OCI-LY7 (cell line): ENCODE measurements at regions not wholly inside any gene's neighbourhood (a gene's known extent, or its start where the extent isn't known, plus 50 kb on each side); places are given as distances from the start of the nearest gene placed in this dataset.

Experiments
- BruUV-seq: library from RNA; stranded (reverse); fragments of 400-500 nt; replicated peaks from 2 replicates; lab custom pipeline; 2021; lab: Mats Ljungman, UMichigan
- CTCF ChIA-PET: fragments of 300-600 bp; sonication (Branson Sonifier 250); formaldehyde crosslinking; loops from one replicate; lab custom pipeline; 2022; ENCODE audit warnings: antibody characterized with exemption; ENCODE audit not compliant: unreplicated experiment; lab: Charles Lee
- POLR2A ChIA-PET: fragments of 300-600 bp; sonication (Branson Sonifier 250); formaldehyde crosslinking; loops from one replicate; lab custom pipeline; 2022; ENCODE audit warnings: antibody characterized with exemption; lab: Charles Lee
- DNase-seq: peaks from one replicate; pipeline ENCODE4 v3.0.0-alpha.2; 2015; ENCODE audit warnings: low spot score
- H2AFZ ChIP-seq: fragments of 200-600 bp; sonication (generic), shearing (Covaris generic); 2 replicates; pipeline ENCODE4 v1.6.1; 2014; ENCODE audit warnings: mild to moderate bottlenecking, antibody characterized with exemption, low read length, moderate library complexity
- H3K27ac ChIP-seq: fragments of 200-600 bp; sonication (generic); 2 replicates; pipeline ENCODE4 v1.5.1; 2014; ENCODE audit warnings: mixed run types, low read depth, mild to moderate bottlenecking, moderate library complexity, low read length, inconsistent platforms; ENCODE audit not compliant: poor library complexity, severe bottlenecking
- H3K36me3 ChIP-seq: fragments of 200-600 bp; sonication (generic); 2 replicates; pipeline ENCODE4 v1.6.1; 2014; ENCODE audit warnings: mild to moderate bottlenecking, antibody characterized with exemption, low read length, moderate library complexity, mixed read lengths; ENCODE audit not compliant: insufficient read depth
- H3K4me1 ChIP-seq: fragments of 200-600 bp; sonication (generic); 2 replicates; pipeline ENCODE4 v1.5.1; 2014; ENCODE audit warnings: mild to moderate bottlenecking, low read length; ENCODE audit not compliant: insufficient read depth, poor library complexity, severe bottlenecking
- H3K4me2 ChIP-seq: fragments of 200-600 bp; sonication (generic); 2 replicates; pipeline ENCODE4 v1.6.1; 2014; ENCODE audit warnings: mild to moderate bottlenecking, low read length
- H3K4me3 ChIP-seq: fragments of 200-600 bp; sonication (generic); 2 replicates; pipeline ENCODE4 v1.5.1; 2014; ENCODE audit warnings: mild to moderate bottlenecking, low read depth, low read length; ENCODE audit not compliant: poor library complexity, severe bottlenecking
- H3K79me2 ChIP-seq: fragments of 200-600 bp; sonication (generic); 2 replicates; pipeline ENCODE4 v1.6.1; 2016; ENCODE audit warnings: low read depth, mild to moderate bottlenecking, low read length, moderate library complexity, mixed read lengths; ENCODE audit not compliant: insufficient read depth
- H3K9me2 ChIP-seq: fragments of 200-600 bp; sonication (generic); 2 replicates; pipeline ENCODE4 v1.6.1; 2016; ENCODE audit warnings: mild to moderate bottlenecking, low read length, mixed read lengths; ENCODE audit not compliant: insufficient read depth
- H3K9me3 ChIP-seq: fragments of 200-600 bp; sonication (generic); 2 replicates; pipeline ENCODE4 v1.6.1; 2014; ENCODE audit warnings: mild to moderate bottlenecking, mixed run types, low read length, mixed read lengths
- H4K20me1 ChIP-seq: fragments of 200-600 bp; sonication (generic); 2 replicates; pipeline ENCODE4 v1.6.1; 2014; ENCODE audit warnings: mild to moderate bottlenecking, antibody characterized with exemption, low read length, moderate library complexity, mixed read lengths; ENCODE audit not compliant: insufficient read depth
- EZH2phosphoT487 ChIP-seq: fragments of 200-600 bp; sonication (generic); IDR thresholded peaks from 2 replicates; pipeline ENCODE4 v1.6.1; 2018; ENCODE audit warnings: low read depth, borderline replicate concordance, mild to moderate bottlenecking, mixed run types, antibody characterized with exemption, low read length, moderate library complexity, mixed read lengths
- intact Hi-C: fragments of 100-400 bp; cut with micrococcal nuclease; formaldehyde crosslinking; loops from one replicate; pipeline ENCODE4 v1.10.0; 2022; ENCODE audit not compliant: unreplicated experiment
- TF ChIP-seq, protein P1 (sequence below): fragments of 200-600 bp; sonication (generic); conservative IDR thresholded peaks from 2 replicates; pipeline ENCODE4 v1.5.1; 2014; ENCODE audit warnings: mild to moderate bottlenecking, antibody characterized with exemption, low read length, moderate library complexity, mixed read lengths

DNA sequence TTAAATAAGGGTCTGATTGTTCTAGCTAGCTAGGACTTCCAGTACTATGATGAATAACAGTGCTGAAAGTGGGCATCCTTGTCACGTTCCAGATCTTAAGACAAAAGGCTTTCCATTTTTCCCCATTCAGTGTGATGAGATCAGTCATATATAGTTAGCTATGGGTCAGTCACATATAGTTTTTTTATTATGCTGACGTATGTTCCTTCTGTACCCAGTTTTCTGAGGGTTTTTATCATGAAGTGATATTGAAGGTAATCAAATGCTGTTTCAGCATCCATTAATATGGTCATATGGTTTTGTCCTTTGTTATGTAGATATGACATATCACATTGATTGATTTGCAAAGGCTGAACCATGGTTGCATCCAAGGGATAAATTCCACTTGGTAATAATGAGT is 800.1 kb upstream of the FBXO33 start:
- H3K9me2 ChIP-seq: no peaks in the 10 kb centered on the region
- peaks cover 11% of the 10 kb centered on the region; the same call in 1 of the 2 replicates for H3K36me3 ChIP-seq
- no peak for DNase-seq
- no peaks in the 10 kb centered on the region for H3K79me2 ChIP-seq
- H3K27ac ChIP-seq: no peak overlapping the region
- no peak overlapping the region for H3K4me3 ChIP-seq
- ChIA-PET CTCF (no interaction called here), POLR2A (no interaction called here)
- no peaks in the 10 kb centered on the region for H4K20me1 ChIP-seq
- H3K4me1 ChIP-seq: no peaks in the 10 kb centered on the region
- no TSS peak for BruUV-seq
- no peak for TF ChIP-seq EZH2phosphoT487
- TF ChIP-seq, protein P1, sequence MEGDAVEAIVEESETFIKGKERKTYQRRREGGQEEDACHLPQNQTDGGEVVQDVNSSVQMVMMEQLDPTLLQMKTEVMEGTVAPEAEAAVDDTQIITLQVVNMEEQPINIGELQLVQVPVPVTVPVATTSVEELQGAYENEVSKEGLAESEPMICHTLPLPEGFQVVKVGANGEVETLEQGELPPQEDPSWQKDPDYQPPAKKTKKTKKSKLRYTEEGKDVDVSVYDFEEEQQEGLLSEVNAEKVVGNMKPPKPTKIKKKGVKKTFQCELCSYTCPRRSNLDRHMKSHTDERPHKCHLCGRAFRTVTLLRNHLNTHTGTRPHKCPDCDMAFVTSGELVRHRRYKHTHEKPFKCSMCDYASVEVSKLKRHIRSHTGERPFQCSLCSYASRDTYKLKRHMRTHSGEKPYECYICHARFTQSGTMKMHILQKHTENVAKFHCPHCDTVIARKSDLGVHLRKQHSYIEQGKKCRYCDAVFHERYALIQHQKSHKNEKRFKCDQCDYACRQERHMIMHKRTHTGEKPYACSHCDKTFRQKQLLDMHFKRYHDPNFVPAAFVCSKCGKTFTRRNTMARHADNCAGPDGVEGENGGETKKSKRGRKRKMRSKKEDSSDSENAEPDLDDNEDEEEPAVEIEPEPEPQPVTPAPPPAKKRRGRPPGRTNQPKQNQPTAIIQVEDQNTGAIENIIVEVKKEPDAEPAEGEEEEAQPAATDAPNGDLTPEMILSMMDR: no peak
- no peak overlapping the region for H2AFZ ChIP-seq
- H3K4me2 ChIP-seq: no peak overlapping the region
- peaks cover 43% of the 10 kb centered on the region; the same call in 1 of the 2 replicates for H3K9me3 ChIP-seq
- intact Hi-C loops: no loop called here

DNA sequence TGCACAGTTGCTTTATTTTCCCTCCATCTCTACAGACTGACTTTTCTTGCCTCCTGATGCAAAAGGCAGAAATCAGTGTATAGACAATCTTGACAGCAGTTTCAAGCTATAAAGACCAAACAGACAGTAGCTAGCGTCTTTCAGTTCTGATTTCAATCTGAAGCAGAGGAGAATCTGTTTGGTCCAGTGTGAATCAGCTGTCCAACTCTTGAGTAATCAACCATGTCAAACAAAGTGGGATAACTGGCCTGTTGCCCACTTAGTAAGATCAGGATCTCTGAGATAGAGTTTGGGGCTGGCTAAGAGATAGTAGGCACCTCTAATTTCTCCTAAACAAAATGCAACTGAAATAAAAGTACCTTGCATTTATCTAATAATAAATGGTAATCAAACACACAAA is 797.4 kb upstream of the FBXO33 start:
- no peaks in the 10 kb centered on the region for H3K4me1 ChIP-seq
- CTCF ChIA-PET: no interaction called here
- no peaks in the 10 kb centered on the region for H3K9me2 ChIP-seq
- no peak overlapping the region for H3K4me2 ChIP-seq
- peak overlapping the region; percentile 31; the same call in 1 of the 2 replicates for H2AFZ ChIP-seq
- TF ChIP-seq, protein P1: no peak
- no peak for TF ChIP-seq EZH2phosphoT487
- peaks cover 7% of the 10 kb centered on the region; the same call in 1 of the 2 replicates for H3K36me3 ChIP-seq
- intact Hi-C loops: no loop called here
- BruUV-seq: no TSS peak
- no peak for DNase-seq
- no peak overlapping the region for H3K27ac ChIP-seq
- POLR2A ChIA-PET: interaction anchor here (0.6 to 1.8 kb wide), 3 partner anchors 11 to 13 kb away, joined by 3 to 8 read pairs (median 3); no protein-coding TSS in a partner anchor
- peaks cover 35% of the 10 kb centered on the region; the same call in 1 of the 2 replicates for H3K9me3 ChIP-seq
- no peaks in the 10 kb centered on the region for H3K79me2 ChIP-seq
- no peak overlapping the region for H3K4me3 ChIP-seq
- H4K20me1 ChIP-seq: no peaks in the 10 kb centered on the region

DNA sequence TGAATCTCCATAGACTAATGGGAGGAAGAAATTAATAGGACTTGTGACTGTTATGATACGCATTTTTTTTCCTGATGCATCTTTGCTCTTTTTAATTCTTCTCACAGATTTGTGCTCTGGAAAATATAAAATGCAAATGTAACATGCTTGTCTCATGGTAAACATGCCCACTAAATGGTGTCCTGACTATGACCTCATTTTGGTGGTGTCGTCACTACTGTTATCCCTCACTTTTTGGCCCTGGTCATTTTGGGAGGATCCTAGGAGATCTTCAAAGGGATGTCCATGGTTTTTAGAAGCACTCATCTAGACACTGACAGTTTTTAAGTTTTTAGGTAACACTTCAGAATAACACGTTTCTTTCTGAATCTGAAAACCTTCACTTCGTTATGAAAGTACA is 790.8 kb upstream of the FBXO33 start:
- H3K4me3 ChIP-seq: no peak overlapping the region
- DNase-seq: no peak
- H3K4me2 ChIP-seq: no peak overlapping the region
- H3K9me2 ChIP-seq: no peaks in the 10 kb centered on the region
- H3K4me1 ChIP-seq: peaks cover 35% of the 10 kb centered on the region
- no peaks in the 10 kb centered on the region for H4K20me1 ChIP-seq
- POLR2A ChIA-PET: interaction anchor here (1.1 kb wide), 1 partner anchor 9 kb away, joined by 3 read pairs; no protein-coding TSS in a partner anchor
- peak overlapping the region; percentile 12; the same call in 1 of the 2 replicates for H2AFZ ChIP-seq
- no TSS peak for BruUV-seq
- peaks cover 31% of the 10 kb centered on the region; the same call in 1 of the 2 replicates for H3K9me3 ChIP-seq
- H3K79me2 ChIP-seq: no peaks in the 10 kb centered on the region
- TF ChIP-seq, protein P1: no peak
- no peak for TF ChIP-seq EZH2phosphoT487
- CTCF ChIA-PET: no interaction called here
- no peak overlapping the region for H3K27ac ChIP-seq
- peaks cover 25% of the 10 kb centered on the region for H3K36me3 ChIP-seq
- intact Hi-C loops: no loop called here
